GM19463 (cell line): ENCODE measurements at regions not wholly inside any gene's neighbourhood (a gene's known extent, or its start where the extent isn't known, plus 50 kb on each side); places are given as distances from the start of the nearest gene placed in this dataset.
"Not testable (repeated sequence)": the region's sequence is repeated elsewhere in the genome, so short reads cannot be mapped to it uniquely, and the experiment has no call there.

Experiments
- ATAC-seq: cut with Tn5 transposase; IDR thresholded peaks from one replicate; pipeline ENCODE4 v1.9.1; 2021; ENCODE audit warnings: mild to moderate bottlenecking, moderate library complexity; ENCODE audit not compliant: unreplicated experiment

- no peak for ATAC-seq
Observed at GRCh38 chr1:221601166-221601565, 140.7 kb downstream of the DUSP10 start.

GRCh38 chr1:221602830-221603229 lies 139.1 kb downstream of the DUSP10 start:
- no peak for ATAC-seq

GRCh38 chr1:221604390-221604789 lies 137.5 kb downstream of the DUSP10 start:
- not testable (repeated sequence) for ATAC-seq

- no peak for ATAC-seq
Observed at GRCh38 chr1:221604948-221605347, 136.9 kb downstream of the DUSP10 start.

- no peak for ATAC-seq
Observed at GRCh38 chr1:221605569-221605968, 136.3 kb downstream of the DUSP10 start.

- ATAC-seq = no peak
Observed at GRCh38 chr1:221606256-221606655, 135.6 kb downstream of the DUSP10 start.

GRCh38 chr1:221608835-221609320 lies 133.0 kb downstream of the DUSP10 start:
- no peak for ATAC-seq

- ATAC-seq = no peak
Observed at GRCh38 chr1:221611656-221612046, 130.2 kb downstream of the DUSP10 start.

- ATAC-seq = no peak
Observed at GRCh38 chr1:221612047-221612777, 129.7 kb downstream of the DUSP10 start.

GRCh38 chr1:221620437-221621384 lies 121.2 kb downstream of the DUSP10 start:
- no peak for ATAC-seq

GRCh38 chr1:221621683-221622082 lies 120.2 kb downstream of the DUSP10 start:
- ATAC-seq = no peak

- no peak for ATAC-seq
Observed at GRCh38 chr1:221622389-221622788, 119.5 kb downstream of the DUSP10 start.

- no peak for ATAC-seq
Observed at GRCh38 chr1:221625026-221625425, 116.9 kb downstream of the DUSP10 start.

- no peak for ATAC-seq
Observed at GRCh38 chr1:221626041-221626440, 115.8 kb downstream of the DUSP10 start.

GRCh38 chr1:221630236-221630635 lies 111.7 kb downstream of the DUSP10 start:
- no peak for ATAC-seq

- ATAC-seq = no peak
Observed at GRCh38 chr1:221631556-221631955, 110.3 kb downstream of the DUSP10 start.

GRCh38 chr1:221632072-221632471 lies 109.8 kb downstream of the DUSP10 start:
- no peak for ATAC-seq

- ATAC-seq = no peak
Observed at GRCh38 chr1:221633841-221634409, 108.0 kb downstream of the DUSP10 start.

GRCh38 chr1:221634606-221635005 lies 107.3 kb downstream of the DUSP10 start:
- no peak for ATAC-seq

GRCh38 chr1:221635305-221635704 lies 106.6 kb downstream of the DUSP10 start:
- ATAC-seq = no peak

- no peak for ATAC-seq
Observed at GRCh38 chr1:221636096-221636495, 105.8 kb downstream of the DUSP10 start.
